ENCODE measurements at regions not wholly inside any gene's neighbourhood (a gene's known extent, or its start where the extent isn't known, plus 50 kb on each side); places are given as distances from the start of the nearest gene placed in this dataset.

DNA sequence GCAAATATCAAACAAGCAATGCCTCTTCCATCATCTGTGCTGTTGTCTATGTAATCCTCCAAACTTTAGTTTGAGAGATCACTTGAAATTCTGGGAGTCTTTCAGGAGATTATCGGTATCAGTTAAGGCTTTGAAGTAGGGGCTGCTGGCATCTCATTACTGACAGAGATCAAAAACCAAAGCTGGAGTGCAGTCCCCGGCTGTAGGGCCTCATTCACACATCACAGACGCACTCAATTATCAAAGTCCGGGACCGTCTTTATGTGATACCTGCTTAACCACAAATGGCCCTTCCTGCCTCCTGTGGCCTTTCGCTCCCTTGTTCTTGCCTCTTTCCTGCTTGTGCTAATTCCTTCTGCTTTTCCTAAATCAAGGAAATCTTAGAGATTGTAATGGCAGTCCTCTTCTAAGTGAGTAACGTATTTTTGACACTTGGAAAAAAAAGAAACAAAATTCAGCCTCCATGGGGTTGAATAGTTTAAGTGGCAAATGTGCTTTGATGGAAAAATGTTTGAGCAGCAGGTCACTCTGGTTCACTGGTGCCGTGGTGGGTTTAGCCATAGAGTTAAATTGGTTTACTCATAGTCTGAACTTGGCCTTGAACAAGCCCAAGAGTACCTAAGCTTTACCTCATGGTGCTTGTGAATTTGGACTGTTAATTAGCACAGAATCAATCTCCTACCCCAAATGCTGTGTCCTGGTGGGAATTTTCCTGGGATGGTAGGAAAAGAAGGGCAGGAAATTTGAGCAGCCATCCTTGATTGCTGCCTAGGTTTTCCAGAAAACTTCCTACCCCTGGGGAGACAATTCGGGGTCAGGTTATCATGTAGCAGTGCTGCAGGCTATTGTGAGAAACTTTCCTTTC, 178.9 kb upstream of the LYZL1 start:
- no peak for DNase-seq
- no peak overlapping the region for H3K27ac ChIP-seq

DNA sequence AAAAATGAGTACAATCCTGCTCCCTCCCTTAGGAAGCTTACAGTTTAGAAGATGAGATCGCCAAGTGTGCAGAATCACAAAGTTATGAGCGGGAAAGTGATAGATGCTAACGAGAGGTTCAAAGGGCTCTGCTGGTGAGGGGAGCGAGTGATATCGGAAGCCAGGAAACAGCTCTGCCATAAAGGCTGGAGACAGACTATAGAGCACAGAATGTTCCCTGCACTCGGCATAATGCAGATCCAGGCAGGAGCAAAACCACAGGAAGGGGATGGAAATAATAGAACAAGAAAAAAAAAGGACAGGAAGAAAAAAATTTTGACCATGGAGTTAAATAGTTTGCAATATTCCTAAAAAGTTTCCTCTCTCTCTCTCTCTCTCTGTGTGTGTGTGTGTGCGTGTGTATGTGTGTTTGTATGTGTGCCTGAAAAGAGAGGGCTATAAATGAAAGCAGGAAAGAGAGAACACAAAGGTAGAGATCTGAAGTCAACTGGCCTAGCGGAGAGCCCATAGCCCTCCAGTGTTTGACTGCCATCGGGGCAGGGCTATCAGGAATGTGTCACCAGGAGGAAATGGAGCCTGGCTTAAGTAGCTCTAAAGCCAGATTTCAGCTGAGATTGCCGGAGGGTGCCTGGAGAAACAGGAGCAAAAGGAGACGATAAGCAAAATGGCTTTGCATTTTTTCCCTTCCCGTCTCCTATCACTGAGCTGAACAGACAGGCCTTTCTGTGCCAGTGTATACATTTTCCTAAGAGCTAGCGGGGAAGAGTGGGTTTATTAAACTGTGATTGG, 175.8 kb upstream of the LYZL1 start:
- DNase-seq = no peak
- TF ChIP-seq, protein P1, sequence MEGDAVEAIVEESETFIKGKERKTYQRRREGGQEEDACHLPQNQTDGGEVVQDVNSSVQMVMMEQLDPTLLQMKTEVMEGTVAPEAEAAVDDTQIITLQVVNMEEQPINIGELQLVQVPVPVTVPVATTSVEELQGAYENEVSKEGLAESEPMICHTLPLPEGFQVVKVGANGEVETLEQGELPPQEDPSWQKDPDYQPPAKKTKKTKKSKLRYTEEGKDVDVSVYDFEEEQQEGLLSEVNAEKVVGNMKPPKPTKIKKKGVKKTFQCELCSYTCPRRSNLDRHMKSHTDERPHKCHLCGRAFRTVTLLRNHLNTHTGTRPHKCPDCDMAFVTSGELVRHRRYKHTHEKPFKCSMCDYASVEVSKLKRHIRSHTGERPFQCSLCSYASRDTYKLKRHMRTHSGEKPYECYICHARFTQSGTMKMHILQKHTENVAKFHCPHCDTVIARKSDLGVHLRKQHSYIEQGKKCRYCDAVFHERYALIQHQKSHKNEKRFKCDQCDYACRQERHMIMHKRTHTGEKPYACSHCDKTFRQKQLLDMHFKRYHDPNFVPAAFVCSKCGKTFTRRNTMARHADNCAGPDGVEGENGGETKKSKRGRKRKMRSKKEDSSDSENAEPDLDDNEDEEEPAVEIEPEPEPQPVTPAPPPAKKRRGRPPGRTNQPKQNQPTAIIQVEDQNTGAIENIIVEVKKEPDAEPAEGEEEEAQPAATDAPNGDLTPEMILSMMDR (IDR thresholded peaks at IDR 0.05; ENCODE audit: low read depth, low read length) = no peak

More for the DNA sequence above, 178.9 kb upstream of the LYZL1 start:
- TF ChIP-seq, protein P1 (IDR thresholded peaks at IDR 0.05; ENCODE audit: low read depth, low read length) = no peak
- no peaks in the 10 kb centered on the region for H3K27me3 ChIP-seq (ENCODE audit: insufficient read depth, low read depth, severe bottlenecking)
- no peaks in the 10 kb centered on the region for H3K36me3 ChIP-seq
- no peak overlapping the region for H3K4me3 ChIP-seq (ENCODE audit: low read depth, low read length)
- H3K9me3 ChIP-seq (ENCODE audit: severe bottlenecking) = no peaks in the 10 kb centered on the region

DNA sequence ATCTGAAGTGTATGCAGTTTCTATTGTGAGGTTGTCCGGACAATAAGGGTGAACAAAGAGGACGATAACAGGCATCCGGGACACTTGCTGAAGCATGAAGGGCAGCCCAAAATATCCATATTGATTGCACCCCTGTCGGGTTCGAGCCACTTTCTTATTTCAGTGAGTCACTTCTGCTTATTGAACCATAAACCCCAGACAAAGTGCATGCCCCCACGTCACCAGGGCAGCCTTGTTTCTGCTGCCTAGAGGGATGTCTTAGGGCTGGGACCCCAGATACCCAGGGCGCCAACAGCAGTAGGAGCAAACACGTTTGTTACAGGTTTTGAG, 175.3 kb upstream of the LYZL1 start:
- H3K9me3 ChIP-seq (ENCODE audit: severe bottlenecking) = no peaks in the 10 kb centered on the region
- no peak overlapping the region for H3K27ac ChIP-seq
- no peaks in the 10 kb centered on the region for H3K27me3 ChIP-seq (ENCODE audit: insufficient read depth, low read depth, severe bottlenecking)
- no peak overlapping the region for H3K4me3 ChIP-seq (ENCODE audit: low read depth, low read length)
- DNase-seq = no peak
- H3K36me3 ChIP-seq = no peaks in the 10 kb centered on the region
- TF ChIP-seq, protein P1 (IDR thresholded peaks at IDR 0.05; ENCODE audit: low read depth, low read length) = no peak

More for the DNA sequence above, 175.8 kb upstream of the LYZL1 start:
- no peaks in the 10 kb centered on the region for H3K9me3 ChIP-seq (ENCODE audit: severe bottlenecking)
- no peak overlapping the region for H3K4me3 ChIP-seq (ENCODE audit: low read depth, low read length)
- H3K36me3 ChIP-seq = no peaks in the 10 kb centered on the region
- no peaks in the 10 kb centered on the region for H3K27me3 ChIP-seq (ENCODE audit: insufficient read depth, low read depth, severe bottlenecking)
- H3K27ac ChIP-seq = no peak overlapping the region

DNA sequence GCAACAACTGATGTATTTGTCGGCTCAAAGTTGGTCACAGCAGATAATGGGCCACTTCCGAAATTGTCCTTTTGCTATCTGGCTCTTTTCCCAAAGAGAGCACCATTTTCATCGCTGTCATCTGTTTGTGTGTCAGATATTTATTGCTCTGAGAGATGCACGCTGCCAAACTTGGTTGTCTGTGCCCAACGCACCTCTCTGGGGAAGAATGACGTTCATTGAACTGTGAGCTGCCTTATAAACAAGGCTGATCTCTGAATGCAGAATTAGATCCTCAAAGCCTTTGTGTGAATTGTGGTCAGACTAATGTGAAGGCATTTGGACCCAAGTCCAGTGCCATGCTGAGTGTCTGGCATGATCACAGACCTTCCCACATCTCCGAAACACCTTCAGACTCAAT, 174.7 kb upstream of the LYZL1 start:
- Histone ChIP-seq H3K36me3 (no peaks in the 10 kb centered on the region), H3K9me3 (ENCODE audit: severe bottlenecking) (no peaks in the 10 kb centered on the region), H3K27ac (no peak overlapping the region), H3K27me3 (ENCODE audit: insufficient read depth, low read depth, severe bottlenecking) (no peaks in the 10 kb centered on the region), H3K4me3 (ENCODE audit: low read depth, low read length) (no peak overlapping the region)
- no peak for DNase-seq
- TF ChIP-seq, protein P1 (IDR thresholded peaks at IDR 0.05; ENCODE audit: low read depth, low read length) = no peak

DNA sequence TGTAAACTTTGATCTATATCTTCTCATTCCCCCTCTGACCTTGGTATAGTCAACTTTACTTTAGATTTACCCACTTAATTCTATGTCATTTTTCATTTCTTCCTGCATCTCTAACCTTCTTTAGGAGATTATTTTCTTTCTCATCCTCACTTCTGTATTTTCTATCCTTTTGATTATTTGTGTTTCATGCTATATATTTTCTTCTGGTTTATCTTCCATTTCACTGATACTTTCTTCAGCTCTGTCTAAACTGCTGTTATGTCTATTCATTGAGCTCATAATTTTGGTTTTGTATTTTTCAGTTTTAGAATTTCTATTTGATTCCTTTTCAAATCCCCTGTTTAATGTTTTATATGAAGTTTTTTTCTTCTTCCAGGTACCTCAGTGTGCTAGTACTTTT, 171.1 kb upstream of the LYZL1 start:
- Histone ChIP-seq H3K9me3 (ENCODE audit: severe bottlenecking) (no peaks in the 10 kb centered on the region), H3K4me3 (ENCODE audit: low read depth, low read length) (no peak overlapping the region), H3K36me3 (no peaks in the 10 kb centered on the region), H3K27me3 (ENCODE audit: insufficient read depth, low read depth, severe bottlenecking) (no peaks in the 10 kb centered on the region), H3K27ac (no peak overlapping the region)
- DNase-seq = no peak
- TF ChIP-seq, protein P1 (IDR thresholded peaks at IDR 0.05; ENCODE audit: low read depth, low read length) = no peak

Data from WERI-Rb-1 (cell line).